Stimulated activated CD8-positive, alpha-beta memory T cell treated with anti-CD3 and anti-CD28 coated beads, Interleukin-15, amount 100 ng/mL, for 48 hours (primary cell): ENCODE measurements at regions not wholly inside any gene's neighbourhood (a gene's known extent, or its start where the extent isn't known, plus 50 kb on each side); places are given as distances from the start of the nearest gene placed in this dataset.
"Not testable (repeated sequence)": the region's sequence is repeated elsewhere in the genome, so short reads cannot be mapped to it uniquely, and the experiment has no call there.

Experiments
- DNase-seq, 2 donors: peaks; one replicate each; pipeline ENCODE4 v3.0.0-alpha.2; 2020; ENCODE audit warnings: low read depth in 2 of 2

- DNase-seq = no peak
Observed at GRCh38 chr4:17241835-17242234, 270.1 kb downstream of the QDPR start.

GRCh38 chr4:17238633-17239032, 273.3 kb downstream of the QDPR start:
- DNase-seq = no peak

DNA sequence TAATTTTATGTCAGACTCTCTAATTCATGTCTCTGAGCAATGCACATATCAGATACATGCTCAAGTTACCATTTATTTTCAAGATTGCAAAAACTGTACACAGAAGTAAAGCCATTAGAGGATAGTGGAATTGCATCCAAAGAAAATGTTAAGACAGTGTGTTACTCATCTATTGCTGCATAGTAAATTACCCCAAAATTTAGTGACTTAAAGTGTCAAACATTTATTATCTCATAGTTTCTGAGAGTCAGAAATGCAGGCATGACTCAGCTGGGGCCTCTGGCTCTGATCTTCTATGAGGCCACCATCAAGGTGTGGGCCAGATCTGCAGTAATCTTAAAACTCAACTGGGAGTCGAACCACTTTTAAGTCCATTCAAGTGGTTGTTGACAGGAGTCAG, 275.2 kb downstream of the QDPR start:
- DNase-seq = no peak

GRCh38 chr4:17234678-17235077, 277.2 kb downstream of the QDPR start:
- no peak for DNase-seq

- DNase-seq = no peak
Observed at GRCh38 chr4:17232566-17233253, 279.2 kb downstream of the QDPR start.

GRCh38 chr4:17231880-17232475, 279.9 kb downstream of the QDPR start:
- DNase-seq = not testable (repeated sequence)

DNA sequence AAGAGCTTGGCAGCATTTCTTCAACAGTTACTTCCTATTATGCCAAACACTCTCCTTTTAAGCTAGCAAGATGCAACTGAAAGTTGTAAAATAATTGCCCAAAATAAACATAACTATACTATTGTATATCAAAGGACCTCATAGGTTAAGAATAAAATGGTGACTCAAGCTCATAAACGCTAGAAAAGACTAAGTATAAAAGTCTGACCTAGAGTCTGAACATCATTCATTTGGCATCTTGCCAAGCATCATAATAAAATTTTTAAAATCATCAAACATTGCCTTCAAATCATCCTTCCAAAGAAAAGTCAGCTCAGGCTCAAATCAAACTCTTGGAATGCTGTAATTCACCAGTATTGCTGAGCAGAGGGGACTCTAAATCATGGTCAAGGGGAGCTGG, 281.2 kb downstream of the QDPR start:
- no peak for DNase-seq

DNA sequence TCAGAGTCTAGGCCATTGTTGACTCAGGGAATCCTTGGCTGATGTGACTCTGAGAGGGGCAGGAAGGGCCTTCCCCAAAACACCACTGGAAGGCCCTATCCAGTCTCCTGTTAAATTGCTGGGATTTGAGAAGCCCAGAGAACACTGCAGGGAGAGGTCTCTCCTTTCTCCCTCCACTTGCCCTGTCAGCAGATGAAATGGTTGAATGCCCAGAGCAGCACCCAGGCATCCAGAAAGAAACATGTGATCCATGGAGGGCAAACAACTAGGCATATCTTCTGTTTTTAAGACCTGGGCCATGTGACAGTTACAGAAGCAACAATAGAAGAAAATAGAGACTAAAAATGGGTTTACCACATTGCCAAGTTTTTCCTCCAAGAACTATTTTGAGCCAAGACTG, 291.1 kb downstream of the QDPR start:
- no peak for DNase-seq

- no peak for DNase-seq
Observed at GRCh38 chr4:17218786-17219185, 293.1 kb downstream of the QDPR start.

- DNase-seq = no peak
Observed at GRCh38 chr4:17206829-17207801, 304.8 kb downstream of the QDPR start.

- no peak for DNase-seq
Observed at GRCh38 chr4:17204908-17205307, 306.5 kb upstream of the LDB2 start.

DNA sequence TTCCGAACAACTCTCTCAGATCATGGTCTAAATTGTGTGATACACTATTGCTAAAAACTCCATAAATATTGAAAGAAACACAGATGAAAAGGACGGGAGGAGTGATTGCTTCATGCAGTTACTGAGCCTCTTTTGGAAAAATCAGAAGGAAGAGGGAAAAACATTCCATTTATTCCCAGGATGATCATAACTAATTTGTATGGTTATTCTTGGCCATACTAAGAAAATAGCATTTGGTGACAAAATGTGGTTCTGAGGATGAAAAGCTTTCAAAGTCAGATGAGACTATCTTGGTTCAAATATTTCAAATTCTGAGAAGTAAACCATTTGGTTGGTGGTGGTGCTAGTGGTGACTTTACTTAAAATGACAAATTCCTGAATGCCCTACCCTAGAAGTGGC, 305.4 kb upstream of the LDB2 start:
- DNase-seq = no peak

DNA sequence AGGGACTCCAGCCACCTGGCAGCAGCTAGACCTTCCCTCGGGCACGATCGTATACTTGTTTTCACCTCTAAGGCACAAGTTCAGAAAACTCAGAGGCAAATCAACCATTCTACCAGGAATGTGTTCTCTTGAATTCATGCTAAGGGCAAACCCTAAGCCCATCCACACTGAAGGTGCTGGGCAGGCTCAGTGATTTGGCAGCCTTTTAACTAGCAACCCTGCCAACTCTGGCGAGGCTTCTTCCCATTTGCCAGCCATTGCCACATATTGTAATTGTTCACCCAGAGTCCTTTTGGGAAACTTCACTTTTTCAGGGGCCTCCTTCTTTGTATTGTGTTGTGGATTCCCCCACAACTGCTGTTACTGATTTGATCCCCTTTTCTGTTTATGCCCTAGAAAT, 298.6 kb upstream of the LDB2 start:
- no peak for DNase-seq

DNA sequence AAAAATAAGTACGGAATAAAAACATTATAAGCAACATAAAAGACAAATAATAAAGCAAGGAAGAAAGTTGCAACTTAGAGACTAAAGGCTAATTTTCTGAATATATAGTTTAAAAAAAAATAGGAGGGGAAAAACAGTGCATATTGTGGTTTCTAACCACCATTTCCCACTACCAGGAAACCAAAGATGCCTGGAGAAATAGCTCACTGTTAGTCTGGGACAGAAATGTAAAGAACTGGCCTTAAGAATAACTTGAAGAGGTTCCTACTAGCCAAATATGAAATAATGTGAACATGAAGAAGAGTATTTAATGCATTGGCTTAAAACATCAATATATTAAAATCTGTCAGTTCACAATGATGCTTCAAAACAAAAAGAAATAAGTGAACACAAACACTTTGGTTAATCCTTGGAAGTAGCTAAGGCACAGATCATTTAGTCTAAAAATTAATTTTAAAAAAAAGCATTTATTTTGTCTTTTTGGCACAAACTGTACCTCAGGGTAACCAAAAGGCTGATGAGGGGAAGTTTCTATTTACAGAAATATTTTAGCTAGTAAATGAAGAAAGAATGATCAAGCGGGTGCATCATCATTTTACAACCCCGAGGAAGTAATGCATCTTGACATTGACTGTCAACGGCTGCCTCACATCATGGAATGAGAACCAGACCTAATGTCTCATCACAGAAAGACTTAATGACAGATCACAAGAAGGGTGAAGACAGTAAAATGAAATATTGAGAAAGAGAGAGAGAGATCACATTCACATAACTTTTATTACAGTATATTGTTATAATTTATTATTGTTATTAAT, 297.2 kb upstream of the LDB2 start:
- DNase-seq = no peak

DNA sequence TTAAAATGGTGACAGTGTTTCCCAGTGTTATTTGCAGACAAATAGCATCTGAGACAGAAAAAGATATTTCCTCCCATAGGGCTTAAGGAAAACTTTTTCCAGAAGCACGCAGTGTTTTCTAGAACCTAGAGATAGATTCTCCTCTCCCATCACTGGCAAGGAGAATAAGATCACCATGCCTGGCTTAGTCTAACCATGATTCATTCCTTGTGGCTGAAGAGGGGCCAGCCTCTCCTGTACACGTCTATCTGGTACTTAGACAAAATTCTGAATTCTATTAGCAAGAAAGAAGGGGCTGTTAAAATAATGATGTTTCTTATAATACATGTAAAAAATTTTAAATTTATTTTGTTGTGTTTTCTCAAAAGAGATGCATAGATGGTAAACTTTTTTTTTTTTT, 296.1 kb upstream of the LDB2 start:
- DNase-seq = no peak

DNA sequence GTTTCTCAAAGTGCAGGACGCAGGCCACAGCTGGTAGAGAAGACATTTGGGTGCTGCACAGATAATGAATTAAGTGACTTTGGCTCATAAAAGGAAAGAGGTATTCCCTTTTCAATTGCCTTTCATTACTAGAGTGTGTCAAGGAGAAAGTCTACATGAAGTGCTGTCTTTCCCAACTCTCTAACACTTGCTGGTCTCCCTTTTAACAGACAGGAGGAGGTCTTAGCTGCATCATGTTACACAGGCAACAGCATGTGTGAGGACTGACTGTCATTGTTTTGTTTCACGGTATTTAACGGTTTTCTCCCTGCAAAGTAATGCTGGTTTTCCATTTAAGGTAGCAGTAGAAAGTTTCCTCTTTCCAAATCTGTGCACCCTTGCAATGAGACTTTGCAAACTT, 291.3 kb upstream of the LDB2 start:
- DNase-seq = no peak

DNA sequence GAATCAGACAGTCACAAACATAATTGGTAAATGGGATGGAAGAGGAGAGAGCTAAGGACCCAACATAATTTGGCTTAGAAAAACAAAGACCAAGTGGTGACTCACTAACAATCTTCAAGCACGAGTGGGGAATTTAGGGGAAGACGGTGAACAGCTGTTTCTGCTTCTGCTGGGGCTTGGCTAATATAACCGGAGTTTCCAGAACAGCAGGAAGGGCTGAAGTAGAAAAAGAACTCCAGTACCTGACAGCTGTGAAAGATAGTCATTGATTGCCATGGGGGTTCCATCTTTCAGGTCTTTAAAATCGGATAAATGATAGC, 290.9 kb upstream of the LDB2 start:
- DNase-seq = no peak

GRCh38 chr4:17188547-17189400, 290.3 kb upstream of the LDB2 start:
- DNase-seq = no peak

- DNase-seq = no peak
Observed at GRCh38 chr4:17188125-17188524, 289.7 kb upstream of the LDB2 start.

GRCh38 chr4:17187003-17187402, 288.6 kb upstream of the LDB2 start:
- no peak for DNase-seq

DNA sequence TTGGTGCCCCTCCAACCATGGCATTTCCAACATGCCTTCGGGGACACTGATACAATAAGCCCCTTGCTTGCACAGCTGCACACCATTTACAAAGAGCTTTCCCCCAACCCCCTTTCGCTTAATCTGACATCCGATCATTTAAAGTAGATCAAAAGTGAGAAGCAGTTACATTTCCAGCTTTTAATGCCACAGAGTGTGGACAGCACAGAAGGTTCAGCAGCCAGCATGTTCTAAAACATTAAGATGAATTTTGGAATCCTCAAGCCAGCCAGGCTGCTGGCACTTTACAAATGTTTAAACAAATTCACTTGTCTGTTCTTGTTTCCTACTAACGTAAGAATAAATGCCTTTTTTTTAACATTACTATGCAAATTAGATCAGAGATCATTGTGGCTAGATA, 284.4 kb upstream of the LDB2 start:
- no peak for DNase-seq
